RWPE1 (cell line): ENCODE measurements at regions not wholly inside any gene's neighbourhood (a gene's known extent, or its start where the extent isn't known, plus 50 kb on each side); places are given as distances from the start of the nearest gene placed in this dataset.

Source experiments
- CTCF ChIA-PET: fragments of 350-600 bp; sonication (Branson Sonifier 250); formaldehyde crosslinking; extraction: SDS; loops from one replicate; lab custom pipeline; 2021; lab: Yijun Ruan, JAX
- POLR2A ChIA-PET: fragments of 400-600 bp; formaldehyde crosslinking; extraction: SDS; loops from one replicate; lab custom pipeline; 2020; ENCODE audit warnings: antibody characterized with exemption; ENCODE audit not compliant: low non-redundant PET; lab: Yijun Ruan, JAX
- DNase-seq: peaks from one replicate; pipeline ENCODE4 v3.0.0; 2012; ENCODE audit warnings: low spot score
- H3K27ac ChIP-seq: fragments of 450-650 bp; 2 replicates; pipeline ENCODE4 v1.5.1; 2017
- CTCF ChIP-seq: fragments of 450-650 bp; conservative IDR thresholded peaks from 2 replicates; pipeline ENCODE4 v1.5.1; 2017; ENCODE audit warnings: low read depth, mild to moderate bottlenecking

- TF ChIP-seq CTCF: no peak
- ChIA-PET POLR2A (no interaction called here), CTCF (no interaction called here)
- DNase-seq: no peak
- no peak overlapping the region for H3K27ac ChIP-seq
These were observed 421.8 kb upstream of the CDH7 start for GRCh38 chr18:65329010-65329409.

GRCh38 chr18:65326805-65327204 lies 424.0 kb upstream of the CDH7 start:
- DNase-seq: no peak
- ChIA-PET POLR2A (no interaction called here), CTCF (no interaction called here)

GRCh38 chr18:65322895-65323294 lies 427.9 kb upstream of the CDH7 start:
- no peak for DNase-seq
- ChIA-PET CTCF (no interaction called here), POLR2A (no interaction called here)
- no peak for TF ChIP-seq CTCF
- H3K27ac ChIP-seq: no peak overlapping the region

More at GRCh38 chr18:65326805-65327204, 424.0 kb upstream of the CDH7 start:
- no peak for TF ChIP-seq CTCF
- H3K27ac ChIP-seq: no peak overlapping the region

- no peak for DNase-seq
- ChIA-PET POLR2A (no interaction called here), CTCF (no interaction called here)
- no peak for TF ChIP-seq CTCF
- H3K27ac ChIP-seq: no peak overlapping the region
These were observed 452.4 kb upstream of the CDH7 start for GRCh38 chr18:65298422-65298821.

- no peak for DNase-seq
- H3K27ac ChIP-seq: no peak overlapping the region
- CTCF ChIA-PET: no interaction called here
- TF ChIP-seq CTCF: no peak
- POLR2A ChIA-PET: no interaction called here
These were observed 461.9 kb upstream of the CDH7 start for GRCh38 chr18:65288908-65289307.

GRCh38 chr18:65287652-65288051 lies 463.2 kb upstream of the CDH7 start:
- ChIA-PET POLR2A (no interaction called here), CTCF (no interaction called here)
- H3K27ac ChIP-seq: no peak overlapping the region
- DNase-seq: no peak
- no peak for TF ChIP-seq CTCF

GRCh38 chr18:65282096-65282495 lies 468.7 kb upstream of the CDH7 start:
- no peak for TF ChIP-seq CTCF
- no peak for DNase-seq
- POLR2A ChIA-PET: no interaction called here
- H3K27ac ChIP-seq: no peak overlapping the region
- CTCF ChIA-PET: no interaction called here
